ENCODE measurements at regions not wholly inside any gene's neighbourhood (a gene's known extent, or its start where the extent isn't known, plus 50 kb on each side); places are given as distances from the start of the nearest gene placed in this dataset.

DNA sequence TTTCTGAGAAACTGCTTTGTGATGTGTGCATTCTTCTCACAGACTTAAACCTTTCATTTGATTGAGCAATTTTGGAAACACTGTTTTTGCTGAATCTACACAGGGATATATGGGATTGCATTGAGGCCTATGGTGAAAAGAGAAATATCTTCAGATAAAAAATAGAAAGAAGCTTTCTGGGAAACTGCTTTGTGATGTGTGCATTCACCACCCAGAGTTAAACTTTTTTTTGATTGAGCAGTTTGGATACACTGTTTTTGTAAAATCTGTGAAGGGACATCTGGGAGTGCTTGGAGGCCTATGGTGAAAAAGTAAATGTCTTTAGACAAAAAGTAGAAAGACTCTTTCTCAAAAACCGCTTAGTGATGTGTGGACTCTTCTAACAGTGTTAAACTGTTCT, 1683.8 kb downstream of the UQCRFS1 start:
- H3K27me3 ChIP-seq = no peaks in the 10 kb centered on the region
- no peak for DNase-seq (ENCODE audit: low spot score in 2 of 2)
- H3K9me3 ChIP-seq = peaks cover 56 to 99% of the 10 kb centered on the region in 2 donors
- no peak overlapping the region for H3K4me3 ChIP-seq
- intact Hi-C loops (cut with DNase I; ENCODE audit: low total_unique reads) = no loop called here
- no peaks in the 10 kb centered on the region for H3K36me3 ChIP-seq
- TF ChIP-seq, protein P1, sequence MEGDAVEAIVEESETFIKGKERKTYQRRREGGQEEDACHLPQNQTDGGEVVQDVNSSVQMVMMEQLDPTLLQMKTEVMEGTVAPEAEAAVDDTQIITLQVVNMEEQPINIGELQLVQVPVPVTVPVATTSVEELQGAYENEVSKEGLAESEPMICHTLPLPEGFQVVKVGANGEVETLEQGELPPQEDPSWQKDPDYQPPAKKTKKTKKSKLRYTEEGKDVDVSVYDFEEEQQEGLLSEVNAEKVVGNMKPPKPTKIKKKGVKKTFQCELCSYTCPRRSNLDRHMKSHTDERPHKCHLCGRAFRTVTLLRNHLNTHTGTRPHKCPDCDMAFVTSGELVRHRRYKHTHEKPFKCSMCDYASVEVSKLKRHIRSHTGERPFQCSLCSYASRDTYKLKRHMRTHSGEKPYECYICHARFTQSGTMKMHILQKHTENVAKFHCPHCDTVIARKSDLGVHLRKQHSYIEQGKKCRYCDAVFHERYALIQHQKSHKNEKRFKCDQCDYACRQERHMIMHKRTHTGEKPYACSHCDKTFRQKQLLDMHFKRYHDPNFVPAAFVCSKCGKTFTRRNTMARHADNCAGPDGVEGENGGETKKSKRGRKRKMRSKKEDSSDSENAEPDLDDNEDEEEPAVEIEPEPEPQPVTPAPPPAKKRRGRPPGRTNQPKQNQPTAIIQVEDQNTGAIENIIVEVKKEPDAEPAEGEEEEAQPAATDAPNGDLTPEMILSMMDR (IDR thresholded peaks at IDR 0.05) = no peak
- TF ChIP-seq POLR2AphosphoS5 (IDR thresholded peaks at IDR 0.05) (no peak), POLR2A (IDR thresholded peaks at IDR 0.05) (no peak)
- no peaks in the 10 kb centered on the region for H3K4me1 ChIP-seq
- H3K27ac ChIP-seq = no peak overlapping the region

DNA sequence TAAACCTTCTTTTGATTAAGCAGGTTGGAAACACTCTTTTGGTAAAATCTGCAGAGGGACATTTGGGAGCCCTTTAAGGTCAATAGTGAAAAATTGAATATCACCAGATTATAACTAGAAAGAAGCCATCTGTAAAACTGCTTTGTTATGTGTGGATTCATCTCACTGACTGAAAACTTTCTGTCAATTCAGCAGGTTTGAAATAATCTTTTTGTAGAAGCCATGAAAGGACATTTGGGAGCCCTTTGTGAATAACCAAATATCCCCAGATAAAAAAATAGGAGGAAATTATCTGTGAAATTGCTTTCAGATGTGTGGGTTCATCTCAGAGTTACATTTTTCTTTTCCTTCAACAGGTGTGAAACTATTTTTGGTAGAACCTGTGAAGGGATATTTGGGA, 1690.7 kb downstream of the UQCRFS1 start:
- no peak for DNase-seq (ENCODE audit: low spot score in 2 of 2)
- H3K4me3 ChIP-seq = no peak overlapping the region
- peaks cover 17 to 74% of the 10 kb centered on the region in 2 donors for H3K9me3 ChIP-seq
- no peaks in the 10 kb centered on the region for H3K4me1 ChIP-seq
- TF ChIP-seq POLR2AphosphoS5 (IDR thresholded peaks at IDR 0.05) (no peak), POLR2A (IDR thresholded peaks at IDR 0.05) (no peak)
- TF ChIP-seq, protein P1 (IDR thresholded peaks at IDR 0.05) = no peak
- intact Hi-C loops (cut with DNase I; ENCODE audit: low total_unique reads) = no loop called here
- no peak overlapping the region for H3K27ac ChIP-seq
- no peaks in the 10 kb centered on the region for H3K36me3 ChIP-seq
- H3K27me3 ChIP-seq = no peaks in the 10 kb centered on the region
